ENCODE measurements at regions not wholly inside any gene's neighbourhood (a gene's known extent, or its start where the extent isn't known, plus 50 kb on each side); places are given as distances from the start of the nearest gene placed in this dataset.
"Not testable (repeated sequence)": the region's sequence is repeated elsewhere in the genome, so short reads cannot be mapped to it uniquely, and the experiment has no call there.

DNA sequence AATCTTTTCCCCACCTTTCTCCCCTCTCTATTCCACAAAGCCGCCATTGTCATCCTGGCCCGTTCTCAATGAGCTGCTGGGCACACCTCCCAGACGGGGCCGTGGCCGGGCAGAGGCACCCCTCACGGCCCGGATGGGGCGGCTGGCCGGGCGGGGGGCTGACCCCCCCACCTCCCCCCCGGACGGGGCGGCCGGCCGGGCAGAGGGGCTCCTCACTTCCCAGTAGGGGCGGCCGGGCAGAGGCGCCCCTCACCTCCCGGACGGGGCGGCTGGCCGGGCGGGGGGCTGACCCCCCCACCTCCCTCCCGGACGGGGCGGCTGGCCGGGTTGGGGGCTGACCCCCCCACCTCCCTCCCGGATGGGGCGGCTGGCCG is 85.6 kb downstream of the OR2B2 start:
- not testable (repeated sequence) for ATAC-seq, DNase-seq

DNA sequence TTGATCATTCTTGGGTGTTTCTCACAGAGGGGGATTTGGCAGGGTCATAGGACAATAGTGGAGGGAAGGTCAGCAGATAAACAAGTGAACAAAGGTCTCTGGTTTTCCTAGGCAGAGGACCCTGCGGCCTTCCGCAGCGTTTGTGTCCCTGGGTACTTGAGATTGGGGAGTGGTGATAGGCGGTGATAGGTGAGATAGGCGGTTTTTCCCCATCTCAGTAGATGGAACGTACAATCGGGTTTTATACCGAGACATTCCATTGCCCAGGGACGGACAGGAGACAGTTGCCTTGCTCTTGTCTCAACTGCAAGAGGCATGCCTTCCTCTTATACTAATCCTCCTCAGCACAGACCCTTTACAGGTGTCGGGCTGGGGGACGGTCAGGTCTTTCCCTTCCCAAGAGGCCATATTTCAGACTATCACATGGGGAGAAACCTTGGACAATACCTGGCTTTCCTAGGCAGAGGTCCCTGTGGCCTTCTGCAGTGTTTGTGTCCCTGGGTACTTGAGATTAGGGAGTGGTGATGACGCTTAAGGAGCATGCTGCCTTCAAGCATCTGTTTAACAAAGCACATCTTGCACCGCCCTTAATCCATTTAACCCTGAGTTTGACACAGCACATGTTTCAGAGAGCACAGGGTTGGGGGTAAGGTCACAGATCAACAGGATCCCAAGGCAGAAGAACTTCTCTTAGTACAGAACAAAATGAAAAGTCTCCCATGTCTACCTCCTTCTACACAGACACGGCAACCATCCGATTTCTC is 86.2 kb downstream of the OR2B2 start:
- not testable (repeated sequence) for DNase-seq, ATAC-seq

- ATAC-seq = no peak
- DNase-seq = no peak
Measured at GRCh38 chr6:27825025-27825793, 87.0 kb downstream of the OR2B2 start.

GRCh38 chr6:27824211-27825024 is 87.8 kb downstream of the OR2B2 start:
- ATAC-seq (peak; percentile 90), DNase-seq (peak; percentile 46)

- ATAC-seq (peak; percentile 89), DNase-seq (peak; percentile 74)
Measured at GRCh38 chr6:27823714-27824210, 88.4 kb downstream of the OR2B2 start.

- no peak for ATAC-seq
Measured at GRCh38 chr6:27816906-27817305, 95.3 kb downstream of the OR2B2 start.

DNA sequence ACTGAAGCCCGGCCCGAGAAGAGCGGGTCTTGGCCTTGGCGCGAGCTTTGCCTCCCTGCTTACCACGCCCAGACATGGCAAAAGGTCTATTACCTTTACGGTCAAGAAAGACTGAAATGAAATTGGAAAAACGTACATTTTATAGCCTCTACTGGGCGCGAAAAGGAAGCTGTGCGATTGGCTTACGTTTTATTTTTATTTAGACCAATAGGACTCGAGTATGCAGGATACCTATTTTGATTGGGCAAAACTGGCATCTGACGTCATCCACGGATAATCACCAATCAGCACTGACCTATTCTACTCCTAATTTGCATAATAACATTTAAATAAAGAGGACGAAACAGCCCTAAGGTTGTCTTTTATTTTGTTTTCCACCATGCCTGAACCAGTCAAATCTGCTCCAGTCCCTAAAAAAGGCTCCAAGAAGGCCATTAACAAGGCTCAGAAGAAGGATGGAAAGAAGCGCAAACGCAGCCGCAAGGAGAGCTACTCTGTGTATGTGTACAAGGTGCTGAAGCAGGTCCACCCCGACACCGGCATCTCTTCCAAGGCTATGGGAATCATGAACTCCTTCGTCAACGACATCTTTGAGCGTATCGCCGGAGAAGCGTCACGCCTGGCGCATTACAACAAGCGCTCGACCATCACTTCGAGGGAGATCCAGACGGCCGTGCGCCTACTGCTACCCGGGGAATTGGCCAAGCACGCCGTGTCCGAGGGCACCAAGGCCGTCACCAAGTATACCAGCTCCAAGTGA is 97.4 kb downstream of the OR2B2 start:
- DNase-seq (peak; percentile 68), ATAC-seq (peak; percentile 67)

More at GRCh38 chr6:27816906-27817305, 95.3 kb downstream of the OR2B2 start:
- no peak for DNase-seq

DNA sequence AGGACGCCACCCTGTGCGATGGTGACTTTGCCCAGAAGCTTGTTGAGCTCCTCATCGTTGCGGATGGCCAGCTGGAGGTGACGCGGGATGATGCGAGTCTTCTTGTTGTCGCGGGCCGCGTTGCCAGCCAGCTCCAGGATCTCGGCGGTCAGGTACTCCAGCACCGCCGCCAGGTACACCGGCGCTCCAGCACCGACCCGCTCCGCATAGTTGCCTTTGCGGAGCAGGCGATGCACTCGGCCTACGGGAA is 97.9 kb downstream of the OR2B2 start:
- DNase-seq = not testable (repeated sequence)
- ATAC-seq = peak; percentile 28

- DNase-seq (no peak), ATAC-seq (no peak)
Measured at GRCh38 chr6:27812805-27813492, 99.2 kb downstream of the OR2B2 start.

- ATAC-seq (no peak), DNase-seq (no peak)
Measured at GRCh38 chr6:27812078-27812804, 100.0 kb downstream of the OR2B2 start.

GRCh38 chr6:27811451-27811772 is 100.8 kb downstream of the OR2B2 start:
- DNase-seq = no peak
- ATAC-seq = no peak

DNA sequence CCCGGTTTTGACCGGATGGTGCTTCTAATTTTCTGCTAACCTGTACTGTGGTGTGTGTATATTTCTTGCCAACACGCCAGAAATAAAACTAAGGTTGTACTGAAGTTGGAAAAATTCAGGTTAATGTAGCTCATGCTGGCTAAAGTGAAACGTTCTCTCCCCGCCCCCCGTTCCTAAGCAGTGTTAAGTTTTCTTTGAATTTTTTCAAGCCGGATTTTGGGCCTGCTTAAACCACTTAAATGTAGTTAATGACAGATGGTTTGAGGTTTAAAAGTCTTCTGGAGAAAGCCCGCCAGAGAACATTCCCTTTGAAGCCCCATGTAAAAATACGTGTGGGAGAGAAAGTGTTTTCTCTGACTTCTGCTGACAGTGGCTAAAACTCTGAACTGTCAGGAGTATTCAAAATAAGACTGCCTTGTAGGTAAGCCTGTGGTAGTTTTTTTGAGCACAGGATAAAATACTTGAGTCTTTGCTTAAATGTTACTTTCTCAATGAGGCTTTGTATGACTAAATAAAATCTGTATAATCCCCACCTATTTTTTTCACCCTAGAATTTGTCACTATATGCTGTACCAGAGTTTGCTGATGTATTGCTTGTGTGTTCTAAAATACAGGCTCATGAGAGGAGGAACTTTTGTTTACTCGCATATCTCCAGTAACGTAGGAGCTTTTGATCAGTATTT is 101.3 kb downstream of the OR2B2 start:
- DNase-seq (no peak), ATAC-seq (no peak)

DNA sequence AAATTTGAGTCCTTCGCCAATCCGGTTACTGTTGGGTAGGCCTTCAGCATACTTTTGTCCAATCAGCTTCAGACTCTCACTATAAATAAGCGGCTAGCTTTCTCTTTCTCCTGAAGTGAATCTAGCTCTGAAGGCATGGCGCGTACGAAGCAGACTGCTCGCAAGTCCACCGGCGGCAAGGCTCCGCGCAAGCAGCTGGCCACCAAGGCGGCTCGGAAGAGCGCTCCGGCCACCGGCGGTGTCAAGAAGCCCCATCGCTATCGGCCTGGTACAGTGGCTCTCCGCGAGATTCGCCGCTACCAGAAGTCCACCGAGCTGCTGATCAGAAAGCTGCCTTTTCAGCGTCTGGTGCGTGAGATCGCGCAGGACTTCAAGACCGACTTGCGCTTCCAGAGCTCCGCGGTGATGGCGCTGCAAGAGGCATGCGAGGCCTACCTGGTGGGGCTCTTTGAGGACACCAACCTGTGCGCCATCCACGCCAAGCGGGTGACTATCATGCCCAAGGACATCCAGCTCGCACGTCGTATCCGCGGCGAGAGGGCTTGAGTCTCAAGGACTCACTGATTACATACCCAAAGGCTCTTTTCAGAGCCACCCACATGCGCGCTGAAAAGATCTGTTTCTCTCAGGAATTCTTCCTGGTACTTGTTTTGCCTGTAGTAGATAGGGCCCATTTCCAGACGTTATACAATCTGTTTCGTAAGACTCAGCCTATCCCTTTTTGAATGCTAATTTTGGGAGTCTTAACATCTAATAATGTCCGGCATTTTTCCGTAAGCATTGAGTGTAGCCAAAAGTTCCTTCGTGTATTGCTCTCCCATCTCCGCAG is 102.0 kb downstream of the OR2B2 start:
- DNase-seq (peak; percentile 78), ATAC-seq (peak; percentile 34)

- no peak for DNase-seq
- ATAC-seq = no peak
Measured at GRCh38 chr6:27809067-27809938, 102.9 kb downstream of the OR2B2 start.

DNA sequence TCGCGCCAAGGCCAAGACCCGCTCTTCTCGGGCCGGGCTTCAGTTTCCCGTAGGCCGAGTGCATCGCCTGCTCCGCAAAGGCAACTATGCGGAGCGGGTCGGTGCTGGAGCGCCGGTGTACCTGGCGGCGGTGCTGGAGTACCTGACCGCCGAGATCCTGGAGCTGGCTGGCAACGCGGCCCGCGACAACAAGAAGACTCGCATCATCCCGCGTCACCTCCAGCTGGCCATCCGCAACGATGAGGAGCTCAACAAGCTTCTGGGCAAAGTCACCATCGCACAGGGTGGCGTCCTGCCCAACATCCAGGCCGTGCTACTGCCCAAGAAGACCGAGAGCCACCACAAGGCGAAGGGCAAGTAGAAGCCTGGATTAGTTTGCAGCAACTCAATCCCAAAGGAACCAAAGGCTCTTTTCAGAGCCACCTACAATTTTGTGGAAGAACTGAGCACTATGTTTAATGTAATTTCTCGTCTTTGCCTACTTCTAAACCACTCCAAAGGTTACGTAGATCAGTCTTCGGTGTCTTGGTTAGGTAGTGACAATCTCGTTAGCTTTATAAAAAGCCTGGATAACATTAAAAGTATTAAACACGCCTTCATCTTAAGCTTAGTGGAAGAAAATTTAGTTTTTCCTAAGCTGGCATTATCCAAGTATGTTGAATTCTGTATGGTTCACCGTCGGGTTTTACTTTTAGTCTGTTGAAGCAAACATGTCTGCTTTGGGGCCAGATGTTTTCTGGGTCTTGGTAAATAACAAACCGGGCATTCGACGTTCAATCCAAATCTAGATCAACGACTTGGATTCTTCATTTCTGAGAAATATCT is 103.7 kb downstream of the OR2B2 start:
- peak; percentile 0 for ATAC-seq
- DNase-seq = not testable (repeated sequence)

- DNase-seq (peak; percentile 72), ATAC-seq (peak; percentile 72)
Measured at GRCh38 chr6:27807441-27808241, 104.6 kb downstream of the OR2B2 start.
